ENCODE measurements at regions not wholly inside any gene's neighbourhood (a gene's known extent, or its start where the extent isn't known, plus 50 kb on each side); places are given as distances from the start of the nearest gene placed in this dataset.

DNA sequence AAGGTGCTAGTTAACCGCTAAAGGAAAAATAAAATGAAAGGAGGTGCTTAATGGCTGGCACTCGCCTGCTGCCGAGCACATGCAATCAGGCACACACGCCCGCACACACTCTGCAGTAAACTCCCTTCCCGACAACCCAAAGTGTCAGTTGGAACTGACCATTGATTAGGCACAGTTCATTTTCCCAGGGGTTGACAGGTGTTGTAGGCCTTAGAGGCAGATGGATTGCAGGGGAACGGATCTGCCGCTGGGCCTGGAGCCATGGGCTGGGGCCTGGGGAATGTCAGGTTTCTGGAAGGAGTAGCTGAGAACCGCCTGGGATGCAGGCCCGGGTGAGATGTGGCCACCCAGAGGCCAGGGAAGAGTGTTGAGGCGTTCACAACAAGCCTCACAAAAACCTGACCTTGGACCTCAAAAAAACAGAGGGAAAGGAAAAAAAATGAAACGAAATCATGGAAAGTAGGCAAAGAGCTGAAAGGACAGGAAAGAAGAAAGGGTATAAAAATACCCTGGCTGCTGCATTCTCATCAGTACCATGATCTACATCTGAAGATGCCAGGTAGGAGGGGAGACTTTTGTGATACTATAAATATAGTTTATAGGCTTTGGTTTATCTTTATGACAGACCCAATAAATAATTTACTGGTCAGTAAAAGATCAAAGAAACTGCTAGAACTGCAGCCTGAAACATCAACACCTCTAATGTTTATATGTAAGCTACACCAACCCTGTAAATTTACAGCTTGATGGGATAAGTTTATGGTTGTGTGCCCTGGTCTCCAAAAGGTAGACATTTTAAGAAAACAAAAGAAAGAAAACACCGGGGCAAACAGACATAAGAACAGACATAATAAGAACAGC lies 313.4 kb downstream of the BUD13 start:
- H3K36me3 Mint-ChIP-seq (ENCODE audit: unreplicated experiment) = no peaks in the 10 kb centered on the region
- no peak overlapping the region for H3K4me3 Mint-ChIP-seq (ENCODE audit: unreplicated experiment)
- no peaks in the 10 kb centered on the region for H3K4me1 Mint-ChIP-seq (ENCODE audit: unreplicated experiment)
- no peak overlapping the region for H3K27ac Mint-ChIP-seq (ENCODE audit: unreplicated experiment)
- TF ChIP-seq, protein P1, sequence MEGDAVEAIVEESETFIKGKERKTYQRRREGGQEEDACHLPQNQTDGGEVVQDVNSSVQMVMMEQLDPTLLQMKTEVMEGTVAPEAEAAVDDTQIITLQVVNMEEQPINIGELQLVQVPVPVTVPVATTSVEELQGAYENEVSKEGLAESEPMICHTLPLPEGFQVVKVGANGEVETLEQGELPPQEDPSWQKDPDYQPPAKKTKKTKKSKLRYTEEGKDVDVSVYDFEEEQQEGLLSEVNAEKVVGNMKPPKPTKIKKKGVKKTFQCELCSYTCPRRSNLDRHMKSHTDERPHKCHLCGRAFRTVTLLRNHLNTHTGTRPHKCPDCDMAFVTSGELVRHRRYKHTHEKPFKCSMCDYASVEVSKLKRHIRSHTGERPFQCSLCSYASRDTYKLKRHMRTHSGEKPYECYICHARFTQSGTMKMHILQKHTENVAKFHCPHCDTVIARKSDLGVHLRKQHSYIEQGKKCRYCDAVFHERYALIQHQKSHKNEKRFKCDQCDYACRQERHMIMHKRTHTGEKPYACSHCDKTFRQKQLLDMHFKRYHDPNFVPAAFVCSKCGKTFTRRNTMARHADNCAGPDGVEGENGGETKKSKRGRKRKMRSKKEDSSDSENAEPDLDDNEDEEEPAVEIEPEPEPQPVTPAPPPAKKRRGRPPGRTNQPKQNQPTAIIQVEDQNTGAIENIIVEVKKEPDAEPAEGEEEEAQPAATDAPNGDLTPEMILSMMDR (IDR thresholded peaks at IDR 0.05) = no peak
- DNase-seq (ENCODE audit: extremely low spot score, unreplicated experiment) = no peak
- H3K9me3 Mint-ChIP-seq (ENCODE audit: unreplicated experiment) = no peaks in the 10 kb centered on the region
- H3K27me3 Mint-ChIP-seq (ENCODE audit: unreplicated experiment) = no peaks in the 10 kb centered on the region

DNA sequence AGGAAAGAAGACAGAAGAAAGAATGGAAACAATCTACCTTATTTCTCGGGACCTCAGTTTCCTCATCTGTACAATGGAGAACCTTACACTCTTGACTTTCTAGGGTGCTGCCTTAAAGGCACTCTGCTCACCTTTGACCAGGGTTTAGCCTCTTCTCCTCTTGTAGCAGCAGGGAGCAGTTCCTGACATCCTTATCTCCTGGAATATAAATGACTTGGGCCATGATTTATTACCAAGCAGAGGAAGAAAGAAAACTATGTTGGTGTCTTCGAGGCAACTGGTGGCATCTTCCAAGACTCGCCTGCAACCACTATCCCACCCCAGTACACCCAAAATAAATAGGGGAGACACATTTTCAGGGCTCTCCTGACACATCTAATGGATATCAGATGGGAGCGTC lies 314.2 kb downstream of the BUD13 start:
- Mint-ChIP-seq H3K4me3 (ENCODE audit: unreplicated experiment) (no peak overlapping the region), H3K36me3 (ENCODE audit: unreplicated experiment) (no peaks in the 10 kb centered on the region), H3K9me3 (ENCODE audit: unreplicated experiment) (no peaks in the 10 kb centered on the region), H3K27ac (ENCODE audit: unreplicated experiment) (no peak overlapping the region), H3K4me1 (ENCODE audit: unreplicated experiment) (no peaks in the 10 kb centered on the region), H3K27me3 (ENCODE audit: unreplicated experiment) (no peaks in the 10 kb centered on the region)
- no peak for DNase-seq (ENCODE audit: extremely low spot score, unreplicated experiment)
- TF ChIP-seq, protein P1 (IDR thresholded peaks at IDR 0.05) = no peak

DNA sequence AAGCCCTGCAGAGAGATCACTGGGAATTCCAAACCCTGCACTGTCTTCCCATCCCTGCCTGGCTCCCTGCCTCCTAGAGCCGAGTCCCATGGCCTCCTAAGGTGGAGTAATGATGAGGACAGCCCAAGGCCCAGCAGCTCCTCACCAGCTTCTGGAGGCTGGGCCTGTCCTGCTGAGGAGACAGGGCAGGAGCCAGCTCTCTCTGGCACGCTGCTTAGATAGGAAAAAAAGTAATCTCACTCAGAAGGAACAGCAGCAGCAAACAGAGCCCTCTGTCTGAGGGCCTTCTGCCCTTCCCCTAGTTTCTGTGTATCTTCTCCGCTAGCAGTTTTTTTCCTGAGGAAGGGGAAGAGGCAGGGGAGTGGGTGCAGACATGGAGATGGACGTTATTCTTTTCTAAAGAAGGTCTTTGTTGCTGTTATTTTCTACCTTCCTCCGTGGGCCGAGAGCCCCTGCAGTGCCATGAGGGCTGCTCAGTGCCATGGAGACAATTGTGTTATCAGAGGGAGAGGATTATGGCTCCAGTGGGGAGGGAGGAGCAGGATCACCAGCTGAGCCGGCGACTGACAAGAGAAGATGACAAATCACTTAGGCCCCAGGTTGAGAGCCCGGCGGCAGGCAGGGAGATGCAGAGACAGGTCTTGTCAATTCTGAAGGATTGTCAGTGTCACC lies 315.3 kb downstream of the BUD13 start:
- no peaks in the 10 kb centered on the region for H3K36me3 Mint-ChIP-seq (ENCODE audit: unreplicated experiment)
- no peak overlapping the region for H3K4me3 Mint-ChIP-seq (ENCODE audit: unreplicated experiment)
- H3K27ac Mint-ChIP-seq (ENCODE audit: unreplicated experiment) = no peak overlapping the region
- DNase-seq (ENCODE audit: extremely low spot score, unreplicated experiment) = no peak
- no peaks in the 10 kb centered on the region for H3K9me3 Mint-ChIP-seq (ENCODE audit: unreplicated experiment)
- H3K27me3 Mint-ChIP-seq (ENCODE audit: unreplicated experiment) = no peaks in the 10 kb centered on the region
- TF ChIP-seq, protein P1 (IDR thresholded peaks at IDR 0.05) = no peak
- no peaks in the 10 kb centered on the region for H3K4me1 Mint-ChIP-seq (ENCODE audit: unreplicated experiment)

DNA sequence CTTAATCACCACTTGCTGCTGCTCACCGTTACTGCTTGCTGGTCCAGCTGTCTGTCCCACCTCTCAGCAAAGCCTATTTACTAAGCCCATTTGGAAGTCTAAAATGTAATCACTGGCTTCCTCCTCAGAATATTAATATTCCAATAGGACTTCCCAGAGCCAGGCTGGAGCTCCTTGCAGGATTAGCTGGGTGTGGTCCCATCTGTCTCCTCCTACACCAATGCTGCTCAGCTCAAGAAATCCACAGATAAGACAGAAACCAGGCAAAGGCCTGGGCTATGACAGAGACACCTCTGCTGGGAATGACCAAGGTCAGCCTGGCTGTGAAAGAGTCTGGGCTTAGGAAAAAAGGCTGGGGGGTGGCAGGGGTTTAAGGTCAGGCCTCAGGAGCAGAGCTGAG lies 317.8 kb downstream of the BUD13 start:
- Mint-ChIP-seq H3K27ac (ENCODE audit: unreplicated experiment) (no peak overlapping the region), H3K36me3 (ENCODE audit: unreplicated experiment) (no peaks in the 10 kb centered on the region), H3K27me3 (ENCODE audit: unreplicated experiment) (no peaks in the 10 kb centered on the region), H3K9me3 (ENCODE audit: unreplicated experiment) (peaks cover 13% of the 10 kb centered on the region), H3K4me3 (ENCODE audit: unreplicated experiment) (no peak overlapping the region), H3K4me1 (ENCODE audit: unreplicated experiment) (no peaks in the 10 kb centered on the region)
- TF ChIP-seq, protein P1 (IDR thresholded peaks at IDR 0.05) = no peak
- DNase-seq (ENCODE audit: extremely low spot score, unreplicated experiment) = no peak

DNA sequence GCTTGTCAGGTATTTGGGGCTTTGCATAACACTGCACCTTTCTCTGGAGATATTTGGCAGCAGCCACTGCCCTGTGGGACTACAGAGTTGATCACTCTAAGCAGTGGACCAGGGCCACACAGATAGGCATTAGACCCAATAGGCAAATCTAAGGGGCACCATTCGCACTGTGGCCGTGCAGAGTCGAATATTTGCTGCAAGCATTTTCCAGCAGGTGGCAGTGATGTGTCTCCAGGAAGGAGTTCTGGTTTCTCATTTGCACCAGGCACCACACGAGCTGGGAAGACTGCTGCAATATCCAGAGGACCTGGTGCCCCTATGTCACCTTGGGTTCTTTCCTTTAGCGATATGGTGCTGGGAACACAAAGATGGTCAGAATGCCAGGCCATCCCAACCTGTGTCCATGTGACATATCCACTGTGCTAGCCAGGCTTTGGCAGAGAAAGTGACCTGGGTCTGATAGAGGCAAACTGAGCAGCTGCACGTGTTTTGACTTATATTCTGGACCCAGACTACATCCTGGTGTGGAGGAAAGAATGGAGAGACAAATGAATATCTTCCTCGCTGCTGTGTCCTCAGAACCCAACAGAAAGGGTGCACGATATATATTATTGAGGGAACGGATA lies 318.7 kb downstream of the BUD13 start:
- Mint-ChIP-seq H3K4me3 (ENCODE audit: unreplicated experiment) (no peak overlapping the region), H3K27me3 (ENCODE audit: unreplicated experiment) (no peaks in the 10 kb centered on the region), H3K36me3 (ENCODE audit: unreplicated experiment) (no peaks in the 10 kb centered on the region), H3K9me3 (ENCODE audit: unreplicated experiment) (peaks cover 13% of the 10 kb centered on the region), H3K4me1 (ENCODE audit: unreplicated experiment) (no peaks in the 10 kb centered on the region), H3K27ac (ENCODE audit: unreplicated experiment) (no peak overlapping the region)
- DNase-seq (ENCODE audit: extremely low spot score, unreplicated experiment) = no peak
- TF ChIP-seq, protein P1 (IDR thresholded peaks at IDR 0.05) = peak; percentile 41
